Upper lobe of left lung (tissue), 4 donors: ENCODE measurements at regions not wholly inside any gene's neighbourhood (a gene's known extent, or its start where the extent isn't known, plus 50 kb on each side); places are given as distances from the start of the nearest gene placed in this dataset.

Source experiments
- CTCF ChIP-seq, 6 experiments: fragments of 450-650 bp in 4 of 6; fragments of 200-600 bp in 2 of 6; sonication (generic) in 2 of 6; IDR thresholded peaks; one replicate each; pipeline ENCODE4 v1.5.1; 2016 to 2019; ENCODE audit warnings: antibody characterized with exemption in 6 of 6
- POLR2A ChIP-seq, 4 donors: fragments of 450-650 bp; IDR thresholded peaks; one replicate each; pipeline ENCODE4 v1.5.1; 2016 to 2017; ENCODE audit warnings: antibody characterized with exemption in 4 of 4, mild to moderate bottlenecking in 2 of 4
- POLR2AphosphoS5 ChIP-seq, 2 donors: sonication (generic); formaldehyde crosslinking; IDR thresholded peaks; one replicate each; pipeline ENCODE4 v1.5.1; 2017; ENCODE audit warnings: antibody characterized with exemption in 2 of 2

GRCh38 chr13:71949441-71949840 lies 82.4 kb upstream of the DACH1 start:
- TF ChIP-seq POLR2AphosphoS5 (IDR thresholded peaks at IDR 0.05): no peak
- TF ChIP-seq CTCF (IDR thresholded peaks at IDR 0.05): no peak
- TF ChIP-seq POLR2A (IDR thresholded peaks at IDR 0.05): no peak
